ENCODE measurements at regions not wholly inside any gene's neighbourhood (a gene's known extent, or its start where the extent isn't known, plus 50 kb on each side); places are given as distances from the start of the nearest gene placed in this dataset.

GRCh38 chr13:110790371-110790770 is 76.9 kb downstream of the ING1 start:
- TF ChIP-seq ZC3H10 (CRISPR knock-in tag; IDR thresholded peaks at IDR 0.05) (no peak), TSHZ2 (CRISPR knock-in tag; IDR thresholded peaks at IDR 0.05) (no peak), TOX (CRISPR knock-in tag; IDR thresholded peaks at IDR 0.05; ENCODE audit: borderline replicate concordance) (no peak), SNAI2 (CRISPR knock-in tag; IDR thresholded peaks at IDR 0.05) (no peak), RARB (CRISPR knock-in tag; IDR thresholded peaks at IDR 0.05) (no peak), ISL1 (CRISPR knock-in tag; IDR thresholded peaks at IDR 0.05) (no peak), GLIS3 (CRISPR knock-in tag; IDR thresholded peaks at IDR 0.05) (no peak)
